Breast epithelium (tissue), 4 donors: ENCODE measurements at regions not wholly inside any gene's neighbourhood (a gene's known extent, or its start where the extent isn't known, plus 50 kb on each side); places are given as distances from the start of the nearest gene placed in this dataset.
"Not testable (repeated sequence)": the region's sequence is repeated elsewhere in the genome, so short reads cannot be mapped to it uniquely, and the experiment has no call there.

Experiments used
- DNase-seq, 2 donors: peaks; one replicate each; pipeline ENCODE4 v3.0.0-alpha.2; 2019; ENCODE audit warnings: low spot score in 2 of 2
- H3K27ac ChIP-seq, 2 donors: fragments of 200-600 bp; sonication (generic) in 1 of 2; one replicate each; pipeline ENCODE4 v1.5.1; 2016 to 2019; ENCODE audit warnings: mild to moderate bottlenecking in 1 of 2
- H3K27me3 ChIP-seq, 2 donors: fragments of 200-600 bp; sonication (generic) in 1 of 2; one replicate each; pipeline versions ENCODE4 v1.5.1 to v1.6.0; 2017 to 2019; ENCODE audit warnings: control low read depth in 1 of 2, mild to moderate bottlenecking in 1 of 2
- H3K36me3 ChIP-seq: fragments of 200-600 bp; one replicate; pipeline ENCODE4 v1.5.1; 2019
- H3K4me1 ChIP-seq, 2 donors: fragments of 200-600 bp; sonication (generic); one replicate each; pipeline ENCODE4 v1.5.1; 2016 to 2019; ENCODE audit warnings: control low read depth in 1 of 2
- H3K4me3 ChIP-seq, 3 donors: fragments of 200-600 bp; sonication (generic); 1 replicate in 2 of 3; 2 replicates in 1 of 3; pipeline ENCODE4 v1.5.1; 2016 to 2019; ENCODE audit warnings: mild to moderate bottlenecking in 3 of 3, moderate library complexity in 2 of 3
- H3K9me3 ChIP-seq, 2 donors: fragments of 200-600 bp; sonication (generic) in 1 of 2; one replicate each; pipeline ENCODE4 v1.5.1; 2016 to 2019; ENCODE audit warnings: control low read depth in 1 of 2
- POLR2A ChIP-seq: fragments of 450-650 bp; IDR thresholded peaks from one replicate; pipeline ENCODE4 v1.6.1; 2016; ENCODE audit warnings: antibody characterized with exemption, mild to moderate bottlenecking, moderate library complexity
- POLR2AphosphoS5 ChIP-seq, 3 donors: sonication (generic); formaldehyde crosslinking; IDR thresholded peaks; one replicate each; pipeline ENCODE4 v1.6.1; 2017; ENCODE audit warnings: antibody characterized with exemption in 3 of 3
- intact Hi-C: fragments of 100-400 bp; cut with DNase I; formaldehyde crosslinking; loops from one replicate; pipeline ENCODE4 v1.15.1; 2023; ENCODE audit warnings: low total_unique reads
- TF ChIP-seq, protein P1 (sequence below), 3 donors: fragments of 450-650 bp; IDR thresholded peaks; one replicate each; pipeline ENCODE4 v1.5.1; 2016 to 2017; ENCODE audit warnings: antibody characterized with exemption in 3 of 3, mild to moderate bottlenecking in 3 of 3, moderate library complexity in 3 of 3

GRCh38 chr2:51790854-51791253 lies 758.9 kb upstream of the NRXN1 start:
- H3K36me3 ChIP-seq: no peaks in the 10 kb centered on the region
- no peak overlapping the region for H3K4me3 ChIP-seq
- no peaks in the 10 kb centered on the region for H3K9me3 ChIP-seq
- no peak overlapping the region for H3K27ac ChIP-seq
- TF ChIP-seq POLR2AphosphoS5 (IDR thresholded peaks at IDR 0.05): no peak
- no peak for TF ChIP-seq POLR2A
- TF ChIP-seq, protein P1, sequence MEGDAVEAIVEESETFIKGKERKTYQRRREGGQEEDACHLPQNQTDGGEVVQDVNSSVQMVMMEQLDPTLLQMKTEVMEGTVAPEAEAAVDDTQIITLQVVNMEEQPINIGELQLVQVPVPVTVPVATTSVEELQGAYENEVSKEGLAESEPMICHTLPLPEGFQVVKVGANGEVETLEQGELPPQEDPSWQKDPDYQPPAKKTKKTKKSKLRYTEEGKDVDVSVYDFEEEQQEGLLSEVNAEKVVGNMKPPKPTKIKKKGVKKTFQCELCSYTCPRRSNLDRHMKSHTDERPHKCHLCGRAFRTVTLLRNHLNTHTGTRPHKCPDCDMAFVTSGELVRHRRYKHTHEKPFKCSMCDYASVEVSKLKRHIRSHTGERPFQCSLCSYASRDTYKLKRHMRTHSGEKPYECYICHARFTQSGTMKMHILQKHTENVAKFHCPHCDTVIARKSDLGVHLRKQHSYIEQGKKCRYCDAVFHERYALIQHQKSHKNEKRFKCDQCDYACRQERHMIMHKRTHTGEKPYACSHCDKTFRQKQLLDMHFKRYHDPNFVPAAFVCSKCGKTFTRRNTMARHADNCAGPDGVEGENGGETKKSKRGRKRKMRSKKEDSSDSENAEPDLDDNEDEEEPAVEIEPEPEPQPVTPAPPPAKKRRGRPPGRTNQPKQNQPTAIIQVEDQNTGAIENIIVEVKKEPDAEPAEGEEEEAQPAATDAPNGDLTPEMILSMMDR (IDR thresholded peaks at IDR 0.05): no peak
- no peaks in the 10 kb centered on the region for H3K27me3 ChIP-seq
- intact Hi-C loops: no loop called here
- no peak for DNase-seq
- no peaks in the 10 kb centered on the region for H3K4me1 ChIP-seq

- Histone ChIP-seq H3K9me3 (no peaks in the 10 kb centered on the region), H3K4me3 (no peak overlapping the region), H3K36me3 (no peaks in the 10 kb centered on the region), H3K27ac (no peak overlapping the region), H3K27me3 (no peaks in the 10 kb centered on the region), H3K4me1 (no peaks in the 10 kb centered on the region)
- intact Hi-C loops: no loop called here
- TF ChIP-seq POLR2A: no peak
- TF ChIP-seq POLR2AphosphoS5 (IDR thresholded peaks at IDR 0.05): no peak
- TF ChIP-seq, protein P1 (IDR thresholded peaks at IDR 0.05): no peak
- no peak for DNase-seq
Observed at GRCh38 chr2:51789918-51790317, 758.0 kb upstream of the NRXN1 start.

- no peaks in the 10 kb centered on the region for H3K27me3 ChIP-seq
- no peaks in the 10 kb centered on the region for H3K9me3 ChIP-seq
- no peak overlapping the region for H3K4me3 ChIP-seq
- no peak for DNase-seq
- no peak overlapping the region for H3K27ac ChIP-seq
- intact Hi-C loops: no loop called here
- TF ChIP-seq POLR2AphosphoS5 (IDR thresholded peaks at IDR 0.05) (no peak), POLR2A (no peak)
- TF ChIP-seq, protein P1 (IDR thresholded peaks at IDR 0.05): no peak
- H3K4me1 ChIP-seq: no peaks in the 10 kb centered on the region
- no peaks in the 10 kb centered on the region for H3K36me3 ChIP-seq
Observed at GRCh38 chr2:51782921-51783765, 751.2 kb upstream of the NRXN1 start.

DNA sequence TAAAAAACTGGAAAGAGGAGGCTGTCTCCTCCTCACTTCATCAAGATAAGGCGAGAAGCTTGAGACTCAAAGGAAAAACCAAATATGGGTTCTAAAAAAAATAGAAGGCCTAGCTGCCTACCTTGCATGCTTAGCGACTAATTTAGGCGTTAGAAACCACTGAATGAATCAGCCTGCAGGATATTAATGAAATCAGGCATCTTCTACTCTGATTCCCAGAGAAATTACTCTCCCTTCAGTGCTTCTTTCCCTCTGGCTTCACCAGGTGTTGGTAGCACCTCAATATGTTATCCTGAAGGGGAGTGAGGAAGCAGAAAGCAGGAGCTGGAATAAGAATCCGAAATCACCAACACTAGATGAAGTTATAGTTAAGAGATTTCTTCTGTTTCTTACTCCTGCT lies 749.8 kb upstream of the NRXN1 start:
- TF ChIP-seq POLR2AphosphoS5 (IDR thresholded peaks at IDR 0.05) (no peak), POLR2A (no peak)
- TF ChIP-seq, protein P1 (IDR thresholded peaks at IDR 0.05): no peak
- Histone ChIP-seq H3K27me3 (no peaks in the 10 kb centered on the region), H3K4me1 (no peaks in the 10 kb centered on the region), H3K4me3 (no peak overlapping the region), H3K27ac (no peak overlapping the region), H3K9me3 (no peaks in the 10 kb centered on the region), H3K36me3 (no peaks in the 10 kb centered on the region)
- no peak for DNase-seq
- intact Hi-C loops: no loop called here

GRCh38 chr2:51780353-51780752 lies 748.4 kb upstream of the NRXN1 start:
- intact Hi-C loops: no loop called here
- no peaks in the 10 kb centered on the region for H3K36me3 ChIP-seq
- no peaks in the 10 kb centered on the region for H3K4me1 ChIP-seq
- TF ChIP-seq, protein P1 (IDR thresholded peaks at IDR 0.05): no peak
- TF ChIP-seq POLR2AphosphoS5 (IDR thresholded peaks at IDR 0.05) (no peak), POLR2A (no peak)
- H3K27ac ChIP-seq: no peak overlapping the region
- no peak for DNase-seq
- H3K9me3 ChIP-seq: no peaks in the 10 kb centered on the region
- H3K4me3 ChIP-seq: no peak overlapping the region
- no peaks in the 10 kb centered on the region for H3K27me3 ChIP-seq

- not testable (repeated sequence) for DNase-seq, H3K9me3 ChIP-seq
Observed at GRCh38 chr2:51779723-51780122, 747.8 kb upstream of the NRXN1 start.

More at GRCh38 chr2:51779723-51780122, 747.8 kb upstream of the NRXN1 start:
- intact Hi-C loops, H3K4me3 ChIP-seq, H3K4me1 ChIP-seq, H3K36me3 ChIP-seq, H3K27me3 ChIP-seq, H3K27ac ChIP-seq: not testable (repeated sequence)
